SH-SY5Y (cell line): ENCODE measurements at regions not wholly inside any gene's neighbourhood (a gene's known extent, or its start where the extent isn't known, plus 50 kb on each side); places are given as distances from the start of the nearest gene placed in this dataset.

Source experiments
- GATA2 ChIP-seq: IDR thresholded peaks from 2 replicates; pipeline ENCODE4 v1.6.1; 2011; ENCODE audit warnings: mild to moderate bottlenecking, low read depth, low read length
- GATA3 ChIP-seq: IDR thresholded peaks from 2 replicates; pipeline ENCODE4 v1.6.1; 2011; ENCODE audit warnings: low read depth, mild to moderate bottlenecking, low read length, moderate library complexity

DNA sequence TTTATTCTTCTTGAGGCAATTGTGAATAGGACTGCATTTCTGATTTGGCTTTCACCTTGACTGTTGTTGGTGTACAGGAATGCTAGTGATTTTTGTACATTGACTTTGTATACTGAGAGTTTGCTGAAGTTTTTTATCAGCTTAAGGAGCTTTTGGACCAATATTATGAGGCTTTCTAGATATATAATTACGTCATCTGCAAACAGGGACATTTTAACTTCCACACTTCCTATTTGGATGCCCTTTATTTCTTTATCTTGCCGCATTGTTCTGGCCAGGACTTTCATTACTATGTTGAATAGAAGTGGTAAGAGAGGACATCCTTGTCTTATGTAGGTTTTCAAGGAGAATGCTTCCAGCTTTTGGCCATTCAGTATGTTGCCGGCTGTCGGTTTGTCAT, 425.4 kb upstream of the CHAC2 start:
- TF ChIP-seq GATA3 (no peak), GATA2 (no peak)
